HCT116 (cell line): ENCODE measurements at regions not wholly inside any gene's neighbourhood (a gene's known extent, or its start where the extent isn't known, plus 50 kb on each side); places are given as distances from the start of the nearest gene placed in this dataset.
"Not testable (repeated sequence)": the region's sequence is repeated elsewhere in the genome, so short reads cannot be mapped to it uniquely, and the experiment has no call there.

Source experiments
- ATAC-seq: fragments of 200-7000 bp; cut with Tn5 transposase; 2 replicates; pipeline ENCODE4 v1.9.1; 2020; ENCODE audit warnings: mild to moderate bottlenecking, moderate library complexity
- BruUV-seq: library from RNA; stranded (reverse); fragments of 400-500 nt; replicated peaks from 2 replicates; lab custom pipeline; 2021; lab: Mats Ljungman, UMichigan
- CTCF ChIA-PET: fragments of 300-600 bp; sonication (Branson Sonifier 250); formaldehyde crosslinking; loops from one replicate; lab custom pipeline; 2021; ENCODE audit warnings: antibody characterized with exemption; lab: Charles Lee
- POLR2A ChIA-PET: fragments of 300-600, 350-600 bp; sonication (Branson Sonifier 250); formaldehyde crosslinking; loops from one replicate; lab custom pipeline; 2021; ENCODE audit warnings: antibody characterized with exemption; lab: Charles Lee
- RAD21 ChIA-PET, 2 experiments: fragments of 300-600 bp; sonication (Branson Sonifier 250); formaldehyde crosslinking; loops; one replicate each; lab custom pipeline; 2023; ENCODE audit warnings: low total read pairs in 2 of 2; ENCODE audit not compliant: uncharacterized antibody in 2 of 2, unreplicated experiment in 2 of 2, low non-redundant PET in 1 of 2; lab: Charles Lee
- DNase-seq: peaks from one replicate; pipeline ENCODE4 v3.0.0-alpha.2; 2010; ENCODE audit warnings: low read depth, low spot score
- H2AFZ ChIP-seq: fragments of 200-600 bp; shearing (Covaris generic), sonication (generic); 2 replicates; pipeline ENCODE4 v1.6.1; 2017; ENCODE audit warnings: low read depth, mixed run types, mixed read lengths, antibody characterized with exemption, low read length; ENCODE audit not compliant: poor library complexity, severe bottlenecking
- H3K27ac ChIP-seq: 2 replicates; pipeline ENCODE4 v1.5.1; 2012; ENCODE audit warnings: low read depth, low read length
- H3K27me3 ChIP-seq: fragments of 200-600 bp; sonication (generic); 2 replicates; pipeline ENCODE4 v1.6.1; 2016; ENCODE audit warnings: mixed run types, low read length, mixed read lengths; ENCODE audit not compliant: insufficient read depth
- H3K36me3 ChIP-seq, 2 experiments: fragments of 200-500 bp in 1 of 2; fragments of 200-600 bp in 1 of 2; sonication (Bioruptor generic) in 1 of 2; sonication (generic) in 1 of 2; 2 replicates each; pipeline versions ENCODE4 v1.5.1 to v1.6.1; 2014 to 2016; ENCODE audit warnings: low read length in 2 of 2, inconsistent platforms in 1 of 2, mixed read lengths in 1 of 2, mixed run types in 1 of 2; ENCODE audit not compliant: insufficient read depth in 2 of 2, control insufficient read depth in 1 of 2
- H3K4me1 ChIP-seq, 2 experiments: fragments of 200-600 bp in 1 of 2; sonication (generic) in 1 of 2; 2 replicates each; pipeline versions ENCODE4 v1.5.1 to v1.6.1; 2012 to 2017; ENCODE audit warnings: low read length in 2 of 2, inconsistent platforms in 1 of 2, mild to moderate bottlenecking in 1 of 2, mixed read lengths in 1 of 2, mixed run types in 1 of 2, moderate library complexity in 1 of 2; ENCODE audit not compliant: insufficient read depth in 2 of 2, control insufficient read depth in 1 of 2
- H3K4me2 ChIP-seq: fragments of 200-600 bp; sonication (generic); 2 replicates; pipeline ENCODE4 v1.6.1; 2017; ENCODE audit warnings: mixed run types, low read length, mixed read lengths
- H3K4me3 ChIP-seq, 2 experiments: fragments of 200-600 bp in 1 of 2; sonication (generic) in 1 of 2; replicated peaks in 1 of 2; 2 replicates each; pipeline ENCODE4 v1.5.1; 2011 to 2016; ENCODE audit warnings: low read length in 2 of 2, control low read depth in 1 of 2, low read depth in 1 of 2, mild to moderate bottlenecking in 1 of 2, mixed read lengths in 1 of 2, mixed run types in 1 of 2
- H3K79me2 ChIP-seq: fragments of 200-600 bp; sonication (generic); 2 replicates; pipeline ENCODE4 v1.6.1; 2017; ENCODE audit warnings: mild to moderate bottlenecking, mixed run types, low read length, moderate library complexity, mixed read lengths; ENCODE audit not compliant: insufficient read depth
- H3K9ac ChIP-seq: fragments of 200-600 bp; sonication (generic); 2 replicates; pipeline ENCODE4 v1.6.1; 2016; ENCODE audit warnings: low read length, mixed read lengths
- H3K9me2 ChIP-seq: fragments of 200-600 bp; sonication (generic), shearing (Covaris generic); 2 replicates; pipeline ENCODE4 v1.6.1; 2017; ENCODE audit warnings: mixed run types, mild to moderate bottlenecking, moderate library complexity; ENCODE audit not compliant: insufficient read depth
- H3K9me3 ChIP-seq, 2 experiments: fragments of 200-500 bp in 1 of 2; fragments of 200-600 bp in 1 of 2; sonication (Bioruptor generic) in 1 of 2; sonication (generic) in 1 of 2; 2 replicates each; pipeline ENCODE4 v1.6.1; 2014 to 2017; ENCODE audit warnings: low read length in 2 of 2, mixed read lengths in 2 of 2, inconsistent platforms in 1 of 2, low read depth in 1 of 2, mild to moderate bottlenecking in 1 of 2, mixed run types in 1 of 2, moderate library complexity in 1 of 2; ENCODE audit not compliant: control insufficient read depth in 1 of 2, insufficient read depth in 1 of 2
- H4K20me1 ChIP-seq: fragments of 200-600 bp; sonication (generic), shearing (Covaris generic); 2 replicates; pipeline ENCODE4 v1.6.1; 2017; ENCODE audit warnings: mixed run types, mild to moderate bottlenecking, moderate library complexity; ENCODE audit not compliant: insufficient read depth
- ATF3 ChIP-seq: IDR thresholded peaks from 2 replicates; pipeline ENCODE4 v1.6.1; 2012
- EGR1 ChIP-seq: IDR thresholded peaks from 2 replicates; pipeline ENCODE4 v1.6.1; 2012; ENCODE audit warnings: low read depth
- EZH2 ChIP-seq: fragments of 200-600 bp; sonication (generic); IDR thresholded peaks from 2 replicates; pipeline ENCODE4 v1.6.1; 2017; ENCODE audit warnings: antibody characterized with exemption, mixed run types
- EZH2phosphoT487 ChIP-seq: fragments of 200-600 bp; IDR thresholded peaks from 2 replicates; pipeline ENCODE4 v1.6.1; 2018; ENCODE audit warnings: antibody characterized with exemption, borderline replicate concordance
- MAX ChIP-seq: IDR thresholded peaks from 2 replicates; pipeline ENCODE4 v1.6.1; 2012
- POLR2A ChIP-seq: IDR thresholded peaks from 2 replicates; pipeline ENCODE4 v1.7.0; 2011; ENCODE audit warnings: borderline replicate concordance; ENCODE audit not compliant: insufficient read depth, insufficient read length; ENCODE audit errors: extremely low read depth
- POLR2AphosphoS5 ChIP-seq: IDR thresholded peaks from 2 replicates; pipeline ENCODE4 v1.6.1; 2011; ENCODE audit warnings: mild to moderate bottlenecking, low read depth, low read length, moderate library complexity
- RAD21 ChIP-seq: IDR thresholded peaks from 2 replicates; pipeline ENCODE4 v1.6.1; 2012; ENCODE audit warnings: low read depth, mild to moderate bottlenecking
- REST ChIP-seq: IDR thresholded peaks from 2 replicates; pipeline ENCODE4 v1.6.1; 2012; ENCODE audit warnings: low read depth
- SIN3A ChIP-seq: IDR thresholded peaks from 2 replicates; pipeline ENCODE4 v1.6.1; 2012; ENCODE audit warnings: low read depth
- SP1 ChIP-seq: IDR thresholded peaks from 2 replicates; pipeline ENCODE4 v1.6.1; 2012; ENCODE audit warnings: low read depth
- TCF7L2 ChIP-seq: IDR thresholded peaks from 2 replicates; pipeline ENCODE4 v1.7.0; 2011; ENCODE audit warnings: borderline replicate concordance, inconsistent platforms; ENCODE audit not compliant: insufficient read depth, insufficient read length; ENCODE audit errors: extremely low read depth
- YY1 ChIP-seq: IDR thresholded peaks from 2 replicates; pipeline ENCODE4 v1.6.1; 2011; ENCODE audit warnings: low read length, low read depth, moderate library complexity, mild to moderate bottlenecking; ENCODE audit not compliant: insufficient replicate concordance; ENCODE audit errors: extremely low read depth
- ZNF274 ChIP-seq: fragments of 200-500 bp; sonication (Bioruptor generic); IDR thresholded peaks from 2 replicates; pipeline ENCODE4 v1.6.1; 2014; ENCODE audit warnings: mild to moderate bottlenecking, low read depth, low read length, inconsistent platforms
- intact Hi-C: fragments of 100-400 bp; cut with micrococcal nuclease; formaldehyde crosslinking; loops from 2 replicates; pipeline ENCODE4 v1.10.0; 2022

DNA sequence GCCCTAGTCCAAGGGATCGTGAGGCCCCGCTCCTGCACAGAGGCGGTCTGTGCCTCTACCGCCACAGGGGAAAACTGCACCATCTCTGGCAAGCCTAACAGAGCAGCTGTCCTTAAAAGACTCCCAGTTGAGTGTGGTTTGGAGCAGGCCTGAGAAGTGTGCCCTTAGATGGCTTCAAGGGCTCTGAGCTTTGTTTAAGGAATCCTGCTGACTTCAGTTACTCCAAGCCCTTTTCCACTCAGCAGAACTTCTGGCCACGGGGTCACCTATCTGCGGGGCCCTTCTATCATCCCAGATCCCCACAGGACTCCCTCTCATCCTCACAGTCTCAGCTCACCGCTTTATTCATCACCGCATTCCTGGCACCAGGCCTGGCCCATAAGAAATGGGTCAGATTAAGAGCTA, 131.5 kb downstream of the CCDC74A start:
- RAD21 ChIA-PET: no interaction called here
- POLR2A ChIA-PET: no interaction called here

GRCh38 chr2:131661101-131661782, 133.6 kb downstream of the CCDC74A start:
- H3K9me2 ChIP-seq, BruUV-seq, intact Hi-C loops, CTCF ChIA-PET, H3K9me3 ChIP-seq, H2AFZ ChIP-seq, H3K4me1 ChIP-seq, H3K79me2 ChIP-seq, RAD21 ChIA-PET, ATAC-seq, POLR2A ChIA-PET, H3K4me2 ChIP-seq, H3K36me3 ChIP-seq, H3K4me3 ChIP-seq, H3K9ac ChIP-seq, H3K27ac ChIP-seq, H4K20me1 ChIP-seq, H3K27me3 ChIP-seq, DNase-seq: not testable (repeated sequence)

More for the DNA sequence above, 131.5 kb downstream of the CCDC74A start:
- peaks cover 12% of the 10 kb centered on the region; the same call in 1 of the 2 replicates for H3K27me3 ChIP-seq
- no peak for DNase-seq
- no peaks in the 10 kb centered on the region for H3K4me1 ChIP-seq
- CTCF ChIA-PET: no interaction called here
- no peak overlapping the region for H2AFZ ChIP-seq
- no peak for ATAC-seq
- no peak overlapping the region for H3K9ac ChIP-seq
- no peaks in the 10 kb centered on the region for H3K9me3 ChIP-seq
- H3K79me2 ChIP-seq: no peaks in the 10 kb centered on the region
- H3K4me2 ChIP-seq: no peak overlapping the region
- intact Hi-C loops: no loop called here
- no peaks in the 10 kb centered on the region for H3K9me2 ChIP-seq
- no peaks in the 10 kb centered on the region for H4K20me1 ChIP-seq
- no peaks in the 10 kb centered on the region for H3K36me3 ChIP-seq
- H3K27ac ChIP-seq: no peak overlapping the region
- TF ChIP-seq POLR2AphosphoS5 (no peak), MAX (no peak), REST (no peak), POLR2A (no peak), TCF7L2 (no peak), SP1 (no peak), YY1 (no peak), EZH2 (no peak), EZH2phosphoT487 (no peak), ZNF274 (no peak), EGR1 (no peak), RAD21 (no peak), ATF3 (no peak), SIN3A (no peak)
- TF ChIP-seq, all 23 proteins: peak for 0
- H3K4me3 ChIP-seq: no peak overlapping the region
- BruUV-seq: no TSS peak
